ENCODE measurements at regions not wholly inside any gene's neighbourhood (a gene's known extent, or its start where the extent isn't known, plus 50 kb on each side); places are given as distances from the start of the nearest gene placed in this dataset.
A peak's percentile ranks its signal among the peaks of the same experiment; 100 is the strongest.

DNA sequence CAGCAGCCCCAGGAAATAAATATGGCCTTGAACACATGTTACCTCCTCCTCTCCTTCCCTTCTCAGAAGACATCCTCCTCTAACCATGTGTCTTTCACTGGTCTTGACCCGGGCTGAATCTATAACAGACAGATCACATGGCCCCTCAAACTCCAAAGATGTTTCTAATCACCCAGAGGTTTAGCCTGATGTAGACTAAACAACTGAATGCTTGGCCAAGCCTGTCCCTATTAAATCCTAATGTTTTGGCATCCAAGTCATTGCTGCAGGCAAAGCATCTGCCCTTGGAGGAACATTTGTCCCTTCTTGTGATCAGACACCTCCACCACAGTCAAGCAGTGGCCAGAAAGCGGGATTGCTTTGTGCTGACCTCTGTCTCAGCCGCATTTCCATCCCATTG lies 65.5 kb downstream of the ANKRD60 start:
- no peak for DNase-seq (ENCODE audit: low read depth)

DNA sequence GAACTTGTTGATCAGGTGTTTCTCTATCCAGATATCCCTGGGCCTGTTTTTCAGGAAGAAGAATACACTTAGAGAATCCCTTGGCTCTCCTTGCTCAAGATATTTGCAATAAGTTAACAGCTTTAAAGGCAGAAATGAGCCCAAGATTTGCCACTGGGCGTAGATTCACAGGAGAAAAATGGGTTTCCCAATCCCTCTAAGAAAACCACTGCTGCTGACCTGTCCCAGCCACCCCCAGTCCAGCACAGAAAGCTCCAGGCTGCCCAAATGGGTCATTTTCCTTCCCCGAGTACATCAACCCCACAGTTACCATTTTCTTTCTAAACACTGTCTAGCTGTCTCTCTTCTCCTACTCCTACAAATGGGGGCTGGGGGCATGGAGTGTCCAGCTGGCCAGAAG lies 67.3 kb downstream of the ANKRD60 start:
- no peak for DNase-seq (ENCODE audit: low read depth)

DNA sequence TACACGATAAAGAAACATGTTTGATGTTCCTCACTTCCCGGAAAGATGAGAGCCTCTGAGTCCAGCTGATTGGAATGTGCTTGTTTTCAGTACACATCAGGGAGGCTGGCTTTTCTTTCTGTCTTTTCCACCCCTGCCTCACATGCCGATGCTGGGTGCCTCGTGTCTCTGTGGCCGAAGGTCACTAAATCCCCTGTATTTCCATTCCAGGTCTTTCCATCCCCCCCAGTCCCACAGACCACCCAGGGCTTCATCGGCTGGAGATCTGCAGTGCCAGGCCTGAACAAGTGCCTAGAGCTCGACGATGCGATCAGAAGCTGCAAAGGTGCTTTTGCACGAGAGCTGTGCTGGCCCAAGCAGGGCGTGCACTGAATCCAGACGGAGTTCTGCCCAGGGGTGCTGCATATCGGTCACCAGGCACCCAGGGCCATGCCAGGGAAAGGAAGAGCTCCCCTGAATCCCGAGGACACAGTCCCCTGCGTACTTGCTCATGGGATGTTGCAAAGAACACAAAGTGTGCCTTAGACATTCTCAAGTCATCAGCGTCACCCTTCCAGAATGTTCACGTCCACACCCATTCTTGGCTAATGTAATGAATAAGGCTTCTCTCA lies 67.9 kb downstream of the ANKRD60 start:
- peak; percentile 32 for DNase-seq (ENCODE audit: low read depth)

DNA sequence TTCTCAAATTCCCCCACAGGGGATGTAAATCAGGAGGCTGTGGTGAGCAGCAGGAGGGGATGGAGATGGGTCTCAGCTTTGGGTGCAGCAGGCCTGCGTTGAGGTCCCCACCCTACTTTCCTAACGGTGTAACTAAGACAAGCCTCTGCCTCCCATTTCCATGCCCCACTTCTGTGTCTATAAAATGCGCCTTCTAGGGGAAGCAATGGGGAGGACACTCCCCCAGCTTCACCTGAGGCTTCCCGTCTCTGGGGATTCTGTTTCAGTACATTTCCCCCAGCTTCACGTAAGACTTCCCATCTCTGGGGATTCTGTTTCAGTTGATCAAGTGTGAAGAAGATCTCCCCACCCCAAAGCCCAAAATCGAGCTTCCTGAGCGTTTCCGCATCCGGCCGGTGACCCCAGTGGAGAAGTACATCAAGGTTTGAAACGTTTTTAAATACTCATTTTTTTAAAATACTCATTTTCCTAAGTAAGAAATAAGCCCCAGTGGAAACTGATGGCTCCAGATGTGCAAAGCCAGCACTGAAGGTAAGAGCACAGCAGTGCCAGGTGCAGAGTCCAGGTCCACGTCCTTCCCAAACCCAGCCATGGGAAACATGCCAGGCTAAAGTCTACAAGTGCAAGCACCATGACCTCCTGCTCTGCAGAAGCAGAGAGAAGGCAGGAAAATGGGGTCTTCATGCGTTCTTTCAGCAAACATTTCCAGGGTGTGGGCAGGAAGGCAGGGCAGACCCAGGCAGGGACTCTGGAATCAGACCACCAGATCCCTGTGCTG lies 73.1 kb downstream of the ANKRD60 start:
- DNase-seq (ENCODE audit: low read depth): no peak

DNA sequence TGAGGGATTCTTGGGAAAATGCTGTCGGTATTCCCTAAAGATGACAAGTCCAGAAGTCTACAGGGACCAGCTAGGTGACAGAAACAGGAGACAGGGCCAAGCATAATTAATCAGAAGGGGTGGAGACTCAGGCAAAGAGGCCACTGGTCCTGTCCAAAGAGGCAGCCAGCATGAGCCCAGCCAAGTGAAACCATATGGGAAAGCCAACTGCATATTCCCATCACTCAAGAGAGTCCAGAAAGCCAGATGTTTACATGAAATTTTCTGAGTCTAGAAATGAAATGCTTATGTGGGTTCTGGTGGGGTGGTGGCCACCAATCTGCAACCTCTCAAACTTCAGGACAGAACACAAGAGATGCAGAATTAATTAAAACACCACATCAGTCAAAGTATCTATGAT lies 74.3 kb downstream of the ANKRD60 start:
- DNase-seq (ENCODE audit: low read depth): no peak

DNA sequence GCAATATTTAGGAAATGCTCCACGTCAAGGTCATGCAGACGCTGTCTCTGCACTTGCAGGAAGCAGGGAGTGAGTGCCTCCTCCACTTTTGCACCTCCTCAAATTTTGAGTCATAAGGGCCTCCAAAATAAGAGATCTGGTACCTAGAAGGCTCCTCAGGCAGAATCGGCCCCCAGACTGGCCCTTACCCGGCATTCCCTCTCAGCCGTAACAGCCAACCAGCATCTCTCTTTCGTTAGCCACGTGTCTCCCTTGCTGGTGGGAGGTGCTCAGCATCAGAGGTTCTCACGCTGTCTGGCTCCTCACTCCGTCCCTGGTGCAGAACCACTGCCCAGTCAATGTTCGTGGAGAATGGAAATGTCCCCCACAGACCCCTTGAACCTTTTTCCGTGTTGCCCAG lies 75.3 kb downstream of the ANKRD60 start:
- DNase-seq (ENCODE audit: low read depth): no peak

DNA sequence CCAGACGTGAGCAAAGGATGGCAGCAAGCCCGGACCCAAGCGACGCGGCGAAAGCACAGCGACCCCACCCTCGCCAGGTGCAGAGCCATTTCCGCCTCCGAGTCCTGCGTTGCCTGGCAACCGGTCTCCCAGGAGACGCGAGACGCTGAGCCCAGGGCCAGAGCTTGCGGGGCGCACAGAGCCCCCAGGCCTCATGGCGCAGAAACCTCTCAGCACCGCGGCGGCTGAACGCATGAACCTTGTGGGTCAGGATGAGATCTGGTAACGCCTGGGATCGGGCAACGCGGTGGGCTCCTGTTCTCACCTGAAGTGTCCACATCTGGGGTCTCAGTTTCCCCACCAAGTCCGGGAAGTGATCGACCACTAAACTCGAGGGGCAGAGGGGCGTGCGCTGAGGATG lies 77.7 kb downstream of the ANKRD60 start:
- DNase-seq (ENCODE audit: low read depth): no peak

DNA sequence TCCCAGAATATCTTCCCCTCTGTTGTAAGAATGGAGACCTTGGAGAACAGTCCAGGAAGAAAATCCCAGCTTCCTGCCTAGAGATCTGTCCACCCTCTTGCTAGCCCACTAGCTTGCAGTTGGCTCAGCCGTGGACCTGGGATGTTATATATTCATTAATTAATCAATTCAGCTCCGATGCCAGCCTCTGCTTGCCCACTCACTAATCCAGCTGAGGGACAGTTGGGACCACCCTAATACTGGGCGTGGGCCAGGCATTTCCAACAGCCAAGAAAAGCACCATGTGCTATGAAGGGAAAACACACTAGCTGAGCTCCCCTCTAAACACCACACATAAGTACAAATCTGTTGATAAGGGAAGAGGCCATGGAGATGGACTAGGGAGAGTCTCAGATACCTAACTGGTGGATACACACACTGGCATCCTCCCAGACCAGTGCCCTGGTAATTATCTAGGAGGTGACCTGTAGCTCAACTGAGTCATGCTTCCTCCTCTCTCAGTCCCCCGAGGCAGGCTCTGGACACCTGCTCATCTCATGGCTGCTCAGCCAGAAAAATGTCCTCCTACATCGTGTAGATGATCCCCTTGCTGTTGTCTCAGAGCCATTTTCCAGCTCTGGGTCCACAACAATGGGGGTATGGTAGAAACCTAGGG lies 78.9 kb downstream of the ANKRD60 start:
- no peak for DNase-seq (ENCODE audit: low read depth)

DNA sequence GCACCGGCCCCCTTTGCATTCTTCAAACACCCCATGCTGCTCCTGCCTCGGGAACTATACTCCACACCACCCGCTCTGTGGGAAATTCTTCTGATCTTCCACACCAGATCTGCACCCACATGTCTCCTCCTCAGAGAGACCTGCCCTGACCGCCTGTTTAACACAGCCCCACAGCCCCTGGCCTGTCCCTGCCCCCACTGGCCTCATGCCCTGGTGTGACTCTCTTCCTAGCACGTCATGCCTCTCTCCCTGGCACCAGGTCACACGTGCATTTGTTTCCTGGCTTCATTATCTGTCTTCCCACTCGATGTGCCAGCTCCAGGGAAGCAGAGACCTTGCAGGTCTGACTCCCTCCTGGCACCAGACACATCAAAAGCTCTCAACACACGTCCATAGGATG lies 79.6 kb downstream of the ANKRD60 start:
- no peak for DNase-seq (ENCODE audit: low read depth)

DNA sequence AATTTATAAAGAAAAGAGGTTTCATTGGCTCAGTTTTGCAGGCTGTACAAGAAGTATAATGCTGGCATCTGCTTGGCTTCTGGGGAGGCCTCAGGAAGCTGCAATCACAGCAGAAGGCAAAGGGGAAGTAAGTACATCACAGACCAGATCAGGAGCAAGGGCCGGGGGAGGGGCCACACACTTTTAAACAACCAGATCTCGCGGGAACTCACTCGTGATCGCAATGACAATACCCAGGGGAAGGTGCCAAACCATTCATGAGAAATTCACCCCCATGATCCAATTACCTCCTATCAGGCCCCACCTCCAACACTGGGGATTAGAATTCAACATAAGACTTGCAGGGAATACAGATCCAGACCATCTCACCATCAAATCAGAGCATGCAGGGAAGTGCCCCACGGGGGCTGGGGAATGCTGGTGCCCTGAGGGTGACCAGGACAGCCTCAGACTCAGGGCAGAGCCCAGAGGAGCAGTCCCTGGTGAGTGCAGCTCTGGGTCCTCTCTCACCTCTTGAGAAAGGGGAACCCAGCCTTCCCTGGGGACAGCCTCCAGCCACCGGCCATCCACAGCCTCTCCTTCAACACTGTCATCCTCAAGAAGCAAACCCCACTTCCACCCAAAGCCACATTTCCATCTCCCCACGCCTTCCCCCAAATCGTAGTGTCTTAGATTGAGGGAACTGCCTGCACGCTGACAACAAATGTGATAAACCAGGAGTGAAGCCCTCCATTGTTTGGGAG lies 80.7 kb downstream of the ANKRD60 start:
- DNase-seq (ENCODE audit: low read depth): no peak

DNA sequence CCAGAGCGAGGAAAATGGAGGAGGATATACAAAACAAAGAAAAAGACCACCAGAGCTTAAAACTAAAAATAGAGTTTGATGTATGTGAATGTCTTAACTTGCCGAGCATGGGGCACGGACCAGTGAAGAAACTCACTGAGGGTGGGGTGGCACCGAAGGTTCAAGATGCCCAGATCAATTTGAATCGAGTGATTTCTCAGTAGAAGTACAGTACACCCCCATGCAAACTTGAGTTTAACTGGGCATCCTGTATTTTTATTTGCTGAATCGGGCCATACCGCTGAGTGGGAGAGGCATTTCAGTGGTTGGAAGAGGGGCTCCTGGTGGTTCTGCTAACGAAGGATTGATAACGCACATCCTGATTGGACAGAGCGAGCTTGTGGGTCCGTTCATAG lies 81.7 kb downstream of the ANKRD60 start:
- DNase-seq (ENCODE audit: low read depth): no peak

DNA sequence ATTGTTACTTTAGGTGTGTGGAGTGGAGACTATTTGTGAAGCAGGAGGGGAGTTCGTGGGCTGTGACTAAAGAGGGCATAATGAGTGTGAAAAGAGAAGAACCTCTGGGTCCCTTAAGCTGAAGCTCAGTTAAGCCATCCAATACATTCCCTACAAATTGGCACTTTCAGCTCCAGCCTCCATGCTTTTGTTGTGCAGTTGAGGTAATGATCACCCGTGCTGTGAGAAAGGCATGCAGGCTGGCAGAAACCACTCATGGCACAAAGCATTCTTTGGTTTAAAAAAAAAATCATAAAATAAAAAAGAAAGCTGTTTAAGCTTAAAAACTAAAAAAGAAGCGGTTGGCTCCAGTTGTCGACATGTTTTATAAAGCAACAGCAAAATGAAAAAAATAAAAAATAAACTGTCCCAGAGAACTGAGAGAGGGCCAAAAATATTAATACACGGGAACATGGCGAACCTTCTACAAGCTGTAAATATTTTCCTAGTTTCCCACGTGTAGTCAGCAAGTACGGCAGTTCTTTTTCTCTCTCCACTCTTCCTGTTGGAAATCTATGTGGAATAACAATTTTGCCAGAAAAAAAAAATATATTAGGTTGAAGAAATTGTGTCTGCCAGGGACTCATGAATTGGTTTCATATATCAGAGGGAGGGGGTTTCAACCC lies 82.2 kb downstream of the ANKRD60 start:
- DNase-seq (ENCODE audit: low read depth): no peak

DNA sequence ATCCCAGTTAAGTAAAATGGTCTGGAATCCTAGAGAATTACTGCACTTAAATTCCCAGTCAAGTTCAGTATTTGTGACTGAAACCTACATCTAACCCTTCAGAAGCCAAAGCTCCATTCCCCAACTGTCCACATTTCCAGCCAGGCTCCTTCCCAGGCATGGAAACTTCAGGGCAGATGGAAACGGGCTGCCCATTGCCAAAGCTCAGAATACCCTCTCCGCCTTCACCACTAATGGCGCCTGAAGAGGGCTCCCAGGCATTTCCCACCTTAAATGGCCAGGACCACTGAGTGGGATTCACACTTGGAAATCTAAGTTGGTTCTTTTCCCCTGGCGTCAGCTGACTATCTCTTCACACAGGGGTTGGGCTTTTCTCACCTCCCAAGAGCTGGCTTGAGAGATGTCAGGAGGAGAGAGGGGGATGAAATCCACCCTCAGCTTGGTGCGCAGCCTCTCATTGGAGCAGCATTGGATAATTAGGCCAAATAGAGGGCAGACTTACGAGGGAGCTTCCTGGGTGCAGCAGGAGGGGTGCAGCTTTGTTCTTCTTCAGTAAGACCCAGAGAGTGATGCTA lies 82.9 kb downstream of the ANKRD60 start:
- DNase-seq (ENCODE audit: low read depth): no peak

DNA sequence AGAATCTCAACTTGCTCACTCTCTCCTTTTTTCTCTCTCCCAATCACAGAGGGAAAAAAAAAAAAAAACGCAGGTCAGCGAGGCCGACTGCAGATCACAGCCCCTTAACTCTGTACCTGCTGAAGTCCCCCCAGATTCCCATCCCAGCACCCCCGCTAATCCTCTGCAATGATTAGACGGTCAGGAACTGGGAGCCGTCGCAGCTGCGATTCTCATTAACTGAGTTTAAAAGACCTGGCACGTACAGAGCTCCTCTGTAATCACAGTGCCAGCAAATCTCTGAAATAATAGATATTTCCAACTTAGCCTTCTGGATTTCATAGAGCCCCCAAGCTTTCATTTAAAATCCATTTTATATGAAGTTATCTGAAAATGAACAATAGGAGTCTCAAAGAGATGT lies 84.4 kb downstream of the ANKRD60 start:
- DNase-seq (ENCODE audit: low read depth): no peak

DNA sequence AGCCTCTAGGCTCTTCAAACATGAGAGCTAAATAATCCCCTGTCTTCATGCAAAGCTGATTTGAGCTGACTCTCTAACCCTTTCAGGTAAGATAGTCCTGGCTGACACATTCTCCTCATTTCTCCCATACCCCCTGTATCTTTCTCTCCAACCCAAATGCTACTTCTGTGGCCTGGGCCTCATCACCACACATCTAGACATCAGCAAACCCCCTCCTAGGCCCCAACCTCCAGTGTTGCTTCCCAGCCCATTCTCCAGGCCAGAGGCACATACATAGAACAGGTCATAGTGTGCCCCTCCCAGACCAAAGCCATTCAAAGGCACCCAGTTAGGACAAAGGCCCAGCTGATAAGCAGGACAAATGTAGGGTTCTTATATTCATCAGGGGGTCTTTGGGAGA lies 84.9 kb downstream of the ANKRD60 start:
- no peak for DNase-seq (ENCODE audit: low read depth)

DNA sequence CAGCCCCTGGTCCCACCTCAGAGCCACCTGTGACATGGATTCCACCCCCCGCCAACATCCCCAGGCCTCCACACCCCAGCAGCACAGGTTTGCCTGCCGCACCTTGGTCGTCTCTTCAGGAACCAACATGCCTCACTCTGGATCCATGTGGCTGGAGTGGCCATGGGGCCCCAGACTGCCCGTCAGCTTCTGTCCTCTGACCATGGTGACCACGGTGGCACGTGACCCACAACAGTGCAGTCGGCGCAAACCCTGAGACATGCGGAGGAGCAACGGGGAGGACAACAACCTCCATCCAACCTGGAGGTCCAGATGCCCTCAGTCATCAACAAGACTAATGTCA lies 85.6 kb downstream of the ANKRD60 start:
- DNase-seq (ENCODE audit: low read depth): no peak

DNA sequence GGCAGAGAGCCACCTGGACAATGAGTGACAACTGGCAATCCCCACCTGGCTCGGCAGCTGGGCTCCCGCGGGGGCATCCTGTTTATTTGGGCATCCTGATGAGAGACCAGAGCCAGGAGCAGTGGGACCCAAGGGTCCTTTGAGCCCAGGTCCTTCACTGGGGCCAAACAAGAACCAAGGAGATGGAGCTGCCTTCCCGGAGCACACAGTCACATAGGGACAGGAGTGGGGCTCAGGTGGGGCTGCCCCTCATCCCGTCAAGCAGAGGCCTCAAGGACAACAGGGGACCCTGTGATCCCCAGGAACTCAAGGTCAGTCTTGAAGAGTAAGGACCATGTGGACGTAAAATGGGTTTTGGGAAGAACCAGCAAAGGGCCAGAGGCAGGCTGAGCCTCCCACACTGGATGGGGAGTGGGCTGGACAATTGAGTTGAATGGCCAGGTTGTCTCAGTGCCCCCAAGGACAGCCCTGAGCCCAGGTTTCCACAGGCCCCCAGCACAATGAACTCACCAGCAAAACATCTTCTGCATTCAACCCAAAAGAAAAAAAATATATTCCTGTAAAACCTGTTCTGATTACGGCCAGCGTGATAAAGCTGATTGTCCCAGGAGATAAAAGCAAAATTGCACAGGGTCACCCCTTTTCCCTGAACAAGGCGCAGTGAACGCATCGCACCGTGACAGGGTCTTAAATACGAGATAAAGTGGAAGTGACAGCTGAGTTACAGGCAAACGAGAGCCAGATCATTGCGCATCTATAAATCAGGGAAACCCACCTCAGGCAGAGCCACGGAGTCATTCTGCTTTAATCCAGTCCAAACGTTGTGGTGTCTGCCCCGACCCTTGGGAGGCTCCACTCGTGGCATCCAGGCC lies 86.2 kb downstream of the ANKRD60 start:
- no peak for DNase-seq (ENCODE audit: low read depth)

DNA sequence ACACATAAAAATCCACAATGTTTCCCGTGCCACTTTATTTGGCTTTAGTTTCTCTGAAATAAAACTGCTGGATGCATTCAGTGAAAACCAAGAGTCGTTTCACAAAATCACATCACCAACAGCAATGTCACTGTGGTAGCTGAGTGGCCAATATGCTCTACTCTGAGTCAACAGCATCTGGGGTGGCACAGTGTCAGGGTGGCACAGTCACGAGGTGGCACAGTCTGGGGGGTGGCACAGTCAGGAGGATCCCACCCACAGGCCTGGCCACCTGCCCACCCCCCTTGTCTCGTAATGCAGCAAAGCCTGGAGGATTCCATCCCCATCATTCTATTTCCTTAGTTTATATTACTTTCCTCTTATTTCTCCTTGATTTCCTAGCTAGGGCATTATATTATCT lies 87.0 kb downstream of the ANKRD60 start:
- no peak for DNase-seq (ENCODE audit: low read depth)

DNA sequence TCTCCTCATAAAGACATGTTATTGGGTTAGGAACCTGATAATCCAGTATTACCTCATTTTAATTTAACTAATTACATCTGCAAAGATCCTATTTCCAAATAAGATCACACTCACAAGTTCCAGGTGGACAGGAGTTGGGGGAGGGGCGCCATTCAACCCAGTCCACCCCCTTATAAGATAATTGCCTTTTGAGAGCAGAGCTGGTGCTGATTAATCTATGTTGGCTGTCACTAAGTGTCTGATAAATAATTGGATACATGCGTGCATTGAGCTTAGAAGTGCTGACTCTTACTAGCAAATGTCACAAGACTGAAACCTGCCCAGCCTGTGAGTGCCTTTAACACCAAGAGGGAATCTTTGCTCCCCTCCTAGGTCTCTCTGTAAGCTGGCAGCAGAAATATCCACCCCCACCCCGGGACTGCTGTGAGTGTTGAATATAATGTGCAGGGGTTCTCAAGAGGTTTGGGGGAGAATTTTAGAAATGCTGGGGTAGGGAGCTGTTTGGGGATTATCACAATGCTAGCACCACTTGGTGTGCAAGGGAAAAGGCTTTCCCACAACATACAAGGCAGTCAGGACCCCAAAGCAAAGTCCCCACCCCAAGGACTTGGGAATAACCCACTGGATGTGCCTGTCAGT lies 87.5 kb downstream of the ANKRD60 start:
- DNase-seq (ENCODE audit: low read depth): no peak
